NCI-H146 treated with DMSO at 0.1 percent for 48 hours (cell line): ENCODE measurements at regions not wholly inside any gene's neighbourhood (a gene's known extent, or its start where the extent isn't known, plus 50 kb on each side); places are given as distances from the start of the nearest gene placed in this dataset.
A peak's percentile ranks its signal among the peaks of the same experiment; 100 is the strongest.
"Not testable (repeated sequence)": the region's sequence is repeated elsewhere in the genome, so short reads cannot be mapped to it uniquely, and the experiment has no call there.

Experiments
- DNase-seq: peaks from one replicate; lab custom pipeline; 2025; ENCODE audit not compliant: unreplicated experiment; lab: John Stamatoyannopoulos, UW

- DNase-seq, result no peak
Observed at GRCh38 chr4:56148428-56148827, 199.7 kb downstream of the CEP135 start.

DNA sequence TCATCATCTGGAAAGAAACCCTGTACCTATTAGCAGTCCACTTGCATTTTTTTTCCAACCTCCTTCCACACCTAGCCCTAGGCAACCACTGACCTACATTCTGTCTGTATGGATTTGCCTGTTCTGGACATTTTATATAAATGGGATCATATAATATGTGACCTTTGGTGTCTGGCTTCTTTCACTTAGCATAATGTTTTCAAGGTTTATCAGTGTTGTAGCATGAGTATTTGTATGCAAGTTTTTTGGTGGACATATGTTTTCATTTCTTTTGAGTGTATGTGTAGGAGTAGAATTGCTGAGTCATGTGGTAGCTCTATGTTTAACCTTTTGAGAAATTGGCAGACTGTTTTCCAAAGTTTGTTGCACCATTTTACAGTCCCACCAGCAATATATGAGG, 198.6 kb downstream of the CEP135 start:
- no peak for DNase-seq

- no peak for DNase-seq
Observed at GRCh38 chr4:56146956-56147355, 198.2 kb downstream of the CEP135 start.

- no peak for DNase-seq
Observed at GRCh38 chr4:56142088-56142487, 193.3 kb downstream of the CEP135 start.

DNA sequence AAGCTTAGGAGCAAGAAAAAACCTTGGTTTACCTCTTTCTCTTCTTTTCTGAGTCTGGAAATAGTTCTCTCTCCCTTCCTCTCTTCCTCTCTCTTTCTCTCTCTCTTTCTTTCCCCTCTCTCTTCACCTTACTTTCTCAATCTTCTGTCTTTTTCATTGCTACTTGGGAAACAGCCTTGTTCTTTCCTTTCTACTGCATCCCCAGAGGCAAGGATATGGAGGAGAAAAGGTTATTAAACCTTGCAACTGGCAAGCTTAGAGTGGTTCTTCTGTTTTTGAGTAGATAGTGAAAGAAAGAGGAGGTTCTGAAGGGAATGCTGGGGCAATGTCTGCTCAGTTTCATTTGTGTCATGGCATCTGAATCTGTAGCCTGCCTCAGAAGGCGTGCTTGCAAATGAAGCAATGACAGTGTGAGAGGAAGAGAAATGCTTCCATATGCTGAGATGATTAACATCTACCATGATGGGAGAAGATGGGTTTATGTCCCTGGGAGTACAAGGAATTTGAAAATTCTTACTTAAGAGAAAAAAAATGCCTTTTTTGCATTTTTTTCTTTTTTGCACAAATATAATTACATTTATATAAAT, 190.6 kb downstream of the CEP135 start:
- DNase-seq, result no peak

GRCh38 chr4:56134834-56135233, 186.1 kb downstream of the CEP135 start:
- not testable (repeated sequence) for DNase-seq

DNA sequence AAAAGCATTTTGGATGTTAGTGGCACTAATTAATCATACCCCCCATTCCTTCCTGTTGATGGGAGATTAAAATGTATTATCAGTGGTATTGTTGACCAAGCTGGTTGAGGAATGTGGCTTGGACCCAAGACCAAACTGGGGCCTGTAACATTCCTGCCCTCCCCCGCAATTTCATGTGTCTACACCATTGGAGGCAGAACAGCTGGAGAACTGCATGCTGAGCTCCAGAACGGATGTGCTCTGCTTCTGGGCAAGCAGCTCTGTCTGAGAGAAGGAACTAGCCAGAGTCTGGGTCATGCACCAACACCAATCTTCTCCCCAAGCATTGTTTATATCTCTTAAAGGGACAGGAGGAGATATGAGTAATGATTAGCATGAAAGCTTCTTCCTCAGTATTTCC, 185.5 kb downstream of the CEP135 start:
- no peak for DNase-seq

DNA sequence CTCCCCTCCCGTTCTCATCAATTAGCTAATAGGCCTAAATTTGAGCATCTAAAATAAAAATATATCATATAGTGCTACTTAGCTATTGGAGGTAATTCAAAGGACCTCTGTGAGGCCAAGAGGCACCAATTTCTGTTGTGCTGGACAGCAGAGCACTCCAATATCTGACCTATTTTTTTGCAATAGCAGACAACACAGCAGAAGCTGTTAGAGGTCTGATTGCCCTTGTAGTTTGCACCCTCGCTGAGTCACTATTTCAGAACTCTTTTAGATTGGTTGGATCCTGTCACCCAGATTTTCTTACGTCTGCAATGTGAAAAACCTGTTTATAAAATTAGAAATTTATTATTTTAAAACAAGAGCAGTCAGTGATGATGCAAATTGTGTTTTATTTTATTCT, 184.1 kb downstream of the CEP135 start:
- DNase-seq, result no peak

DNA sequence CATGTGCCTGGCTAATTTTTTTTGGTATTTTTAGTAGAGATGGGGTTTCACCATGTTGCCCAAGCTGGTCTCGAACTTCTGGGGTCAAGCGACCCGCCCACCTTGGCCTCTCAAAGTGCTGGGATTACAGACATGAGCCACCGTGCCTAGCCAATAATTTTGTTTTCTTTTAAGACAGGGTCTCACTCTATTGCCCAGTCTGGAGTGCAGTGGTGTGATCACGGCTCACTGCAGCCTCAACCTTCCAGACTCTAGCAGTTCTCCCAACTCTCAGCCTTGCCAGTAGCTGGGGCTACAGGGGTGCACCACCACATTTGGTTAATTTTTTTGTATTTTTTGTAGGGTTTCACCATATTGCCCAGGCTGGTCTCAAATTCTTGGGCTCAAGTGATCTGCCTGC, 183.4 kb downstream of the CEP135 start:
- DNase-seq, result not testable (repeated sequence)

DNA sequence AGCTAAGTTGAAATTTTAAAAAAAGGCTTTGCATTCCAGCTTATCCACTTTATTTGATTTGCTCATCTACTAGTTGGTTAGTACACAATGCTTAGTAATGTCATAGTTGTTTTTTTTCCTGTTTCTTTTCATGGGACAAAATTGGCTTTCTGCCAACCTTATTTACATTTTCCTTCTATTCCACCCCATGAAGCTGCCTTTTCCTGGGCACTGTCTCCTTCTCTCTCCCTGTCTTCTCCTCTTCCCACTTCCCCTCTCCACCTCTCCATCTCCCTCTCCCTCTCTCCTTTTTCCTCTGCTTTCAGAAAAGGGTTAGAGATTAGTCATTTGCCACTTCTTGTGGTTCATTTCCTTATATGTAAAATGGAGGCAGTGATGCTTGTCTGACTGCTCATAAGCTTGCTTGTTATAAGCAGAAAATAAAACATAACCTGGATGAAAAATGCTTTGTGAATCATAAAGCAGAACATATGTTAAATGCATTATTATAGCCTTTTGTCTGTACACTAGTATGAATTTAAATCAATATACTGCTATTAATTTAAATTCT, 181.9 kb downstream of the CEP135 start:
- peak; percentile 15 for DNase-seq

DNA sequence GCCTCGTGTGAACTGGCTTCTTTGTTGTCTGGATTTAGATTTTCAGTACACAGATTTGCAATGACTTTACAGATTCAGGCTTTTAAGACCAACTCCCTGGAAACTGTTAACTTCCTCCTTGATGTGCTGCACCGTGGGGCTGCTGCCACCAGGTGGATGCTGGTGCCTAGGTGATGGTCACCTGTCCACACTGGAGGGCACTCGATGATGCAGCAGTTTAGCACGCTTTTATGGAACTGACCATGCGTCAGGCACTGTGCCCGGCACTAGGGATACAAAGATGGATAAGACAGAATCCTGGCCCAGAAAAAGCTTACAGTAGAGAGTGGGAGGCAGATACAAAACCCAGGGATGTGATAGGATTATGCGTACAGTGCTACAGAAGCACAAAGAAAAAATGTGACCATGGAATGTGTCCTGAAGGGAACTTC, 180.7 kb downstream of the CEP135 start:
- peak; percentile 40 for DNase-seq

- no peak for DNase-seq
Observed at GRCh38 chr4:56128213-56128612, 179.5 kb downstream of the CEP135 start.

- no peak for DNase-seq
Observed at GRCh38 chr4:56127716-56128115, 179.0 kb downstream of the CEP135 start.

DNA sequence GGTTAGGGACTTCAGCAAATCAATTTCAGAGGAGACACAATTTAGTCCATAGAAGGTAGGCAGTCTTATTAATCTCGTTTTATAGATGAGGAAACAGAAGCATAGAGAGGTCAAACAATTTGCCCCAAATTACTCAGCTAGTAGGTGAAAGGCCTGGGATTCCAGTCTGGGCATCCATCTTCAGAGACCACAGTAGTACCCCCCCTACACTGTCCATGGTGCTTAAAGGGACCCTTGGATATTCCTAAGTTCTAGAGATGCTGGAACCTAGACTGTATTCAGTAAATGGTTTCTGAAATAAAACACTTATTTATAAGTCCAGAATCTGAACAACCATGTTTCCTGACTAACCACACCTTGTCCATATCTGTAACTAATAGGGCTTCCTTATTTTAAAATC, 174.8 kb downstream of the CEP135 start:
- DNase-seq, result no peak

- DNase-seq, result no peak
Observed at GRCh38 chr4:56123051-56123450, 174.3 kb downstream of the CEP135 start.

- no peak for DNase-seq
Observed at GRCh38 chr4:56118845-56119244, 170.1 kb downstream of the CEP135 start.

DNA sequence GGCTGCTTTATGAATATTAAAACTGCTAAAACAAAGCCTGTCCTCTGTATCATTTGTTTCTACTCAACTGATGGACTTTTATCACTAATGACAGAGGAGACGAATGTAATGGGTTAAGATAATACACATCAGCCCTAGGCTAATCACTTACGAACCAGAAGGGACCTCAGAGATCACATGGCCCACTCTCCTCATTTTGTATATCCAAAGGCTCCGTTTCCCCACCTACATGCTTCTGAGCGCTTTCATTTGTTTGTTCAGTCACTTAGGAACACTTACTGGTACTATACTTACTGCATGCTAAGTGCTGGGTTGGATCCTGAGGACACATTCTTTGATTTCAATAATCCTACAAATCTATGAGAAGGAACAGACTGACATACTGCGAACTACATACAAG, 169.3 kb downstream of the CEP135 start:
- DNase-seq, result no peak

DNA sequence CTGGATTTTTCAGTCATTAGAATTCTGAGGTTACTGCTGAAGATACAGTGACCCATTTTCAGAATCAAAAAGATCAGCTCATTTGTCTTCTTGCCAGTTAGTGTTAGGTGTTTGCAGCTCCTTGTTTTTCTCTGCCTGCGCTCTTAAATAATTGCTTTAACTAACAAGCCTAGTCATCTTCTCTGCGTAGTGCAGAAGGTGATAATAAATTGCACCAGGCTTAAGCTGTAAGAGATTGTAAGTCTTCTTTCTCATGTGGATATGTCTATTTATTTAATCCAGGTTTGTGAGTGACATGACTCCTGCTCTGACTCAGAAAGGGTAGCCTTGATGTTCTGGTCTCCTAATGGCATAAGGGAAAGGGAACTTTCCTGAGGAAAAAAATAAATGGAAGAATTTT, 167.2 kb downstream of the CEP135 start:
- DNase-seq, result no peak

DNA sequence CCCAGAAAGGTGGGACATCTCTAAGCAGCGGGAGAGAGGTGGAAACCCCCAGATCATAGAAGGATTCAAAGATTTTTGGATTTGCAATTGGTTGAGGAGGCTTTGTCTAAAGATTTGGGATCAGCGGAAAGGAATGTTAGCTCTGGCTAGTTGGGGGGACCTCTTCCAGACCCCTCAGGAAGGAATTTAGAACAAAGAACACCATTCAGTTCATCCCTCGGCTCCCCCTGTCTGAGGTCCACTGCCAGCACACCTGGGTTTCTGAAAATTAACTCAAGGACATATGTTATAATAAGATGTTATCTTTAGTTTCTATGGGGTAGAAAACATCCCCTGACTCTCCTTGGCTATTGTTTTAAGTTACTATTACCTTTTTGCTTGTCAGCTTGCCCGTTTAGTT, 163.6 kb downstream of the CEP135 start:
- no peak for DNase-seq

DNA sequence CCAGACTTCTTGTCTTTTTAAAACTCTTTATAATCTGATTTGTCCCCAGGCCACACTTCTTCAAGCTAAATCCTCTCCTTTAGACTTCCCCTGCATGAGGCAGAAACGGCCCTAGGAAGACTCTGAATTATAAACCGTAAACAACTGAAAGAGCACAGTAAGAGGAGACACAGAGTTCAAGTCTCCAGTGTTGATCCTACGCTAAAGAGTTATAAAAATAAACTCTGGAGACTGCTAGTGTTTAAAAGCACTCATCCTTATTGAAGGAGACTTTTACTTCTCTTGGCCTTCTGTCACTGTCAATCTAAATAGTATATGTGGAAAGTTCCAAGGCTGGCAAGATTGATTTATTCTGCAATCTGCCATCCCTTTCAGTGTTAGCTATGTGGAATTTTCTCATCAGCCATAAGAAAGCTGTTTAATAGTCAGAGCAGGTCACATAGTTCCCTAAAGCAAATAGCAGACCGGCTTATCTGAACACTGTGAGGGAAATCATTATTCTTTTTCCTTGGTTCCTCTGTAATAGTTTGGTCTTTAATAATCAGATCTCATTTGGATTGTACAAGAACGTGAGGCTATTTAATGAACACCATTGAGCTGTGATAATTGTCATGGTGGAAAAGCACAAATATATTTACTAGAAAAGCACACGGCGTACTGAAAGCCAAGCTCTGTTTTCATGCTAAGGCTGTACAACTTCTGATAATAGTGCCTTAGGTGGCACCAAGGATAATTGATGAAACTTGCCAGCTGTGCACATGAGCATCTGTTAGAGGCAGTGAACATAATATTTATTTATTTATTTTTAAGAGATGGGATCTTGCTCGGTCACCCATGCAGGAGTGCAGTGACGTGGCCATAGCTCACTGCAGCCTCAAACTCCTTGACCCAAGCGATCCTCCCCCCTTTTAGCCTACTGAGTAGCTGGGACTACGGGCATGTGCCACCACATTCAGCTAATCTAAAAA, 157.7 kb downstream of the CEP135 start:
- DNase-seq, result no peak

- no peak for DNase-seq
Observed at GRCh38 chr4:56104188-56104587, 155.4 kb downstream of the CEP135 start.

GRCh38 chr4:56102601-56103000, 153.9 kb downstream of the CEP135 start:
- DNase-seq, result no peak
